DMS 273 (cell line): ENCODE measurements at regions not wholly inside any gene's neighbourhood (a gene's known extent, or its start where the extent isn't known, plus 50 kb on each side); places are given as distances from the start of the nearest gene placed in this dataset.
A peak's percentile ranks its signal among the peaks of the same experiment; 100 is the strongest.

Source experiments
- DNase-seq: peaks from one replicate; lab custom pipeline; 2025; ENCODE audit not compliant: unreplicated experiment; lab: John Stamatoyannopoulos, UW

- no peak for DNase-seq
These were observed 424.4 kb upstream of the TBX3 start for GRCh38 chr12:115108129-115109100.

GRCh38 chr12:115103884-115104883, 420.2 kb upstream of the TBX3 start:
- no peak for DNase-seq

- no peak for DNase-seq
These were observed 418.5 kb upstream of the TBX3 start for GRCh38 chr12:115102450-115102849.

- DNase-seq, result no peak
These were observed 417.5 kb upstream of the TBX3 start for GRCh38 chr12:115101520-115101919.

GRCh38 chr12:115097416-115097815, 413.4 kb upstream of the TBX3 start:
- no peak for DNase-seq

GRCh38 chr12:115096588-115097397, 412.8 kb upstream of the TBX3 start:
- DNase-seq, result no peak

GRCh38 chr12:115095073-115095748, 411.2 kb upstream of the TBX3 start:
- no peak for DNase-seq

- no peak for DNase-seq
These were observed 410.3 kb upstream of the TBX3 start for GRCh38 chr12:115094163-115094816.

- no peak for DNase-seq
These were observed 409.3 kb upstream of the TBX3 start for GRCh38 chr12:115093261-115093660.

GRCh38 chr12:115090783-115091182, 406.8 kb upstream of the TBX3 start:
- no peak for DNase-seq

- no peak for DNase-seq
These were observed 405.2 kb upstream of the TBX3 start for GRCh38 chr12:115088995-115089841.

- DNase-seq, result no peak
These were observed 404.5 kb upstream of the TBX3 start for GRCh38 chr12:115088328-115088994.

GRCh38 chr12:115085594-115085993, 401.6 kb upstream of the TBX3 start:
- no peak for DNase-seq

- DNase-seq, result no peak
These were observed 395.8 kb upstream of the TBX3 start for GRCh38 chr12:115079760-115080159.

- no peak for DNase-seq
These were observed 395.0 kb upstream of the TBX3 start for GRCh38 chr12:115078990-115079389.

- no peak for DNase-seq
These were observed 394.4 kb upstream of the TBX3 start for GRCh38 chr12:115078334-115078733.

- DNase-seq, result peak; percentile 1
These were observed 391.7 kb upstream of the TBX3 start for GRCh38 chr12:115075552-115076170.

GRCh38 chr12:115074617-115075016, 390.6 kb upstream of the TBX3 start:
- DNase-seq, result no peak
